PC-3 (cell line): ENCODE measurements at regions not wholly inside any gene's neighbourhood (a gene's known extent, or its start where the extent isn't known, plus 50 kb on each side); places are given as distances from the start of the nearest gene placed in this dataset.

Experiments used
- ATAC-seq: fragments of 200-7000 bp; cut with Tn5 transposase; 2 replicates; pipeline ENCODE4 v1.9.1; 2020; ENCODE audit warnings: mild to moderate bottlenecking, moderate library complexity
- BruUV-seq: library from RNA; stranded (reverse); fragments of 400-500 nt; replicated peaks from 2 replicates; lab custom pipeline; 2021; lab: Mats Ljungman, UMichigan
- CTCF ChIA-PET: fragments of 300-600 bp; sonication (Branson Sonifier 250); formaldehyde crosslinking; loops from one replicate; lab custom pipeline; 2022; ENCODE audit warnings: antibody characterized with exemption; lab: Charles Lee
- POLR2A ChIA-PET: fragments of 300-600 bp; sonication (Branson Sonifier 250); formaldehyde crosslinking; loops from one replicate; lab custom pipeline; 2022; ENCODE audit warnings: antibody characterized with exemption; ENCODE audit not compliant: unreplicated experiment; lab: Charles Lee
- DNase-seq: peaks from one replicate; pipeline ENCODE4 v3.0.0-alpha.2; 2015
- H2AFZ ChIP-seq: fragments of 300-600 bp; sonication (generic); 2 replicates; pipeline ENCODE4 v1.6.0; 2016; ENCODE audit warnings: antibody characterized with exemption, low read length
- H3F3A ChIP-seq: fragments of 300-600 bp; sonication (generic); one replicate; pipeline ENCODE4 v1.6.0; 2017; ENCODE audit warnings: antibody characterized with exemption, low read length, control low read depth, mild to moderate bottlenecking; ENCODE audit not compliant: unreplicated experiment
- H3K27ac ChIP-seq: fragments of 300-600 bp; sonication (generic); 2 replicates; pipeline ENCODE4 v1.5.1; 2016; ENCODE audit warnings: mild to moderate bottlenecking, low read length
- H3K27me3 ChIP-seq: fragments of 300-600 bp; sonication (generic); 2 replicates; pipeline ENCODE4 v1.6.1; 2016; ENCODE audit warnings: low read length, mixed read lengths
- H3K36me3 ChIP-seq: fragments of 300-600 bp; sonication (generic); 2 replicates; pipeline ENCODE4 v1.6.1; 2016; ENCODE audit warnings: low read depth, mixed run types, low read length, mixed read lengths
- H3K4me1 ChIP-seq: fragments of 300-600 bp; sonication (generic); 2 replicates; pipeline ENCODE4 v1.5.1; 2016; ENCODE audit warnings: low read length; ENCODE audit not compliant: insufficient read depth
- H3K4me2 ChIP-seq: fragments of 300-600 bp; sonication (generic); 2 replicates; pipeline ENCODE4 v1.6.0; 2016; ENCODE audit warnings: low read length
- H3K4me3 ChIP-seq: fragments of 300-600 bp; sonication (generic); 2 replicates; pipeline ENCODE4 v1.5.1; 2016; ENCODE audit warnings: mild to moderate bottlenecking, low read length, mixed read lengths
- H3K79me2 ChIP-seq: fragments of 300-600 bp; sonication (generic); 2 replicates; pipeline ENCODE4 v1.6.1; 2017; ENCODE audit warnings: low read length, mixed read lengths
- H3K9ac ChIP-seq: fragments of 300-600 bp; sonication (generic); 2 replicates; pipeline ENCODE4 v1.6.0; 2016; ENCODE audit warnings: mild to moderate bottlenecking, low read length
- H3K9me2 ChIP-seq: fragments of 300-600 bp; sonication (generic); replicated peaks from 2 replicates; pipeline ENCODE4 v1.6.1; 2016; ENCODE audit warnings: mixed run types, low read length, mixed read lengths
- H3K9me3 ChIP-seq: fragments of 300-600 bp; sonication (generic); 2 replicates; pipeline ENCODE4 v1.6.1; 2016; ENCODE audit warnings: low read length, mixed read lengths
- H4K20me1 ChIP-seq: fragments of 300-600 bp; sonication (generic); 2 replicates; pipeline ENCODE4 v1.6.1; 2016; ENCODE audit warnings: low read length, mixed read lengths
- EZH2 ChIP-seq: fragments of 300-600 bp; sonication (generic); IDR thresholded peaks from one replicate; pipeline ENCODE4 v1.6.1; 2017; ENCODE audit warnings: antibody characterized with exemption, mild to moderate bottlenecking, low read length; ENCODE audit not compliant: unreplicated experiment
- EZH2phosphoT487 ChIP-seq: fragments of 300-600 bp; sonication (generic); IDR thresholded peaks from 2 replicates; pipeline ENCODE4 v1.6.1; 2018; ENCODE audit warnings: mild to moderate bottlenecking, antibody characterized with exemption, low read length, borderline replicate concordance
- intact Hi-C: fragments of 100-400 bp; cut with micrococcal nuclease; formaldehyde crosslinking; loops from 2 replicates; pipeline ENCODE4 v1.9.0; 2023
- TF ChIP-seq, protein P1 (sequence below): fragments of 300-600 bp; sonication (generic); conservative IDR thresholded peaks from 2 replicates; pipeline ENCODE4 v1.5.1; 2017; ENCODE audit warnings: antibody characterized with exemption, low read depth, mild to moderate bottlenecking, low read length

DNA sequence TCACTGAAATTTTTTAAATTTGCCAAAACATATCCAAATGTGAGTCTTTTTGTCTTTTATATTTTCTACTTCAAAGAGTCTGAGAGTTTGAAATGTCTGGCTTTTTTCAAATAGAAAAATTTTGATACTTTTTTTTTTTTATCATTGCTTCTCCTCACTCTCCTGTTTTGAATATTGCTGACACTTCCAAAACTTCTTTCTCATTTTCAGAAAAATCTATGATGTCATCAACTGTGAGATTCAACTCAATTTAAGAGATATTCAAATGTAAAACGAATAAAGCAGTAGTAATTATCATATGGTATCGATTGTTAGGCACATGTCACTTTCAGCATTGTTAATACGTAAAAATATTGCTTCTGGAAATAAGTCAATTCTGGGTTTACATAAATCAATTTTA, 505.8 kb upstream of the STEAP1 start:
- H3K79me2 ChIP-seq = no peaks in the 10 kb centered on the region
- no TSS peak for BruUV-seq

GRCh38 chr7:89655946-89656345, 498.3 kb upstream of the STEAP1 start:
- H3K9me3 ChIP-seq = no peaks in the 10 kb centered on the region
- H2AFZ ChIP-seq = no peak overlapping the region
- ChIA-PET CTCF (no interaction called here), POLR2A (no interaction called here)
- H3K27ac ChIP-seq = no peak overlapping the region
- H3K27me3 ChIP-seq = no peaks in the 10 kb centered on the region
- no peaks in the 10 kb centered on the region for H3K4me1 ChIP-seq
- H3K4me3 ChIP-seq = no peak overlapping the region
- no peak for ATAC-seq
- BruUV-seq = no TSS peak
- H3K79me2 ChIP-seq = no peaks in the 10 kb centered on the region
- H3K4me2 ChIP-seq = no peak overlapping the region
- DNase-seq = no peak
- H3K9me2 ChIP-seq = no peaks in the 10 kb centered on the region
- intact Hi-C loops = no loop called here
- no peaks in the 10 kb centered on the region for H3K36me3 ChIP-seq
- TF ChIP-seq, protein P1, sequence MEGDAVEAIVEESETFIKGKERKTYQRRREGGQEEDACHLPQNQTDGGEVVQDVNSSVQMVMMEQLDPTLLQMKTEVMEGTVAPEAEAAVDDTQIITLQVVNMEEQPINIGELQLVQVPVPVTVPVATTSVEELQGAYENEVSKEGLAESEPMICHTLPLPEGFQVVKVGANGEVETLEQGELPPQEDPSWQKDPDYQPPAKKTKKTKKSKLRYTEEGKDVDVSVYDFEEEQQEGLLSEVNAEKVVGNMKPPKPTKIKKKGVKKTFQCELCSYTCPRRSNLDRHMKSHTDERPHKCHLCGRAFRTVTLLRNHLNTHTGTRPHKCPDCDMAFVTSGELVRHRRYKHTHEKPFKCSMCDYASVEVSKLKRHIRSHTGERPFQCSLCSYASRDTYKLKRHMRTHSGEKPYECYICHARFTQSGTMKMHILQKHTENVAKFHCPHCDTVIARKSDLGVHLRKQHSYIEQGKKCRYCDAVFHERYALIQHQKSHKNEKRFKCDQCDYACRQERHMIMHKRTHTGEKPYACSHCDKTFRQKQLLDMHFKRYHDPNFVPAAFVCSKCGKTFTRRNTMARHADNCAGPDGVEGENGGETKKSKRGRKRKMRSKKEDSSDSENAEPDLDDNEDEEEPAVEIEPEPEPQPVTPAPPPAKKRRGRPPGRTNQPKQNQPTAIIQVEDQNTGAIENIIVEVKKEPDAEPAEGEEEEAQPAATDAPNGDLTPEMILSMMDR = no peak
- TF ChIP-seq EZH2 (no peak), EZH2phosphoT487 (no peak)
- no peak overlapping the region for H3K9ac ChIP-seq
- H3F3A ChIP-seq = no peaks in the 10 kb centered on the region
- H4K20me1 ChIP-seq = no peaks in the 10 kb centered on the region

More for the DNA sequence above, 505.8 kb upstream of the STEAP1 start:
- Histone ChIP-seq H3F3A (no peaks in the 10 kb centered on the region), H3K27me3 (no peaks in the 10 kb centered on the region), H3K4me3 (no peak overlapping the region), H3K36me3 (no peaks in the 10 kb centered on the region), H3K4me1 (no peaks in the 10 kb centered on the region), H2AFZ (no peak overlapping the region), H4K20me1 (no peaks in the 10 kb centered on the region), H3K27ac (no peak overlapping the region), H3K9me2 (no peaks in the 10 kb centered on the region), H3K9ac (no peak overlapping the region), H3K9me3 (no peaks in the 10 kb centered on the region), H3K4me2 (no peak overlapping the region)
- CTCF ChIA-PET = no interaction called here
- intact Hi-C loops = no loop called here
- TF ChIP-seq EZH2 (no peak), EZH2phosphoT487 (no peak)
- TF ChIP-seq, protein P1 = no peak
- POLR2A ChIA-PET = no interaction called here
- ATAC-seq (no peak), DNase-seq (no peak)

GRCh38 chr7:89661876-89662275, 492.4 kb upstream of the STEAP1 start:
- TF ChIP-seq, protein P1 = no peak
- no peak for TF ChIP-seq EZH2
- TF ChIP-seq EZH2phosphoT487 = no peak
- H3K4me3 ChIP-seq = no peak overlapping the region
- no peaks in the 10 kb centered on the region for H3K4me1 ChIP-seq
- no peak for ATAC-seq
- H3K4me2 ChIP-seq = no peak overlapping the region
- H4K20me1 ChIP-seq = no peaks in the 10 kb centered on the region
- no peaks in the 10 kb centered on the region for H3K9me3 ChIP-seq
- intact Hi-C loops = no loop called here
- no TSS peak for BruUV-seq
- DNase-seq = no peak
- no peaks in the 10 kb centered on the region for H3K36me3 ChIP-seq
- no peak overlapping the region for H3K27ac ChIP-seq
- no peaks in the 10 kb centered on the region for H3F3A ChIP-seq
- H3K9me2 ChIP-seq = no peaks in the 10 kb centered on the region
- no peaks in the 10 kb centered on the region for H3K27me3 ChIP-seq
- H3K79me2 ChIP-seq = no peaks in the 10 kb centered on the region
- CTCF ChIA-PET = no interaction called here
- H2AFZ ChIP-seq = no peak overlapping the region
- H3K9ac ChIP-seq = no peak overlapping the region
- POLR2A ChIA-PET = no interaction called here
